Jurkat, Clone E6-1 (cell line): ENCODE measurements at regions not wholly inside any gene's neighbourhood (a gene's known extent, or its start where the extent isn't known, plus 50 kb on each side); places are given as distances from the start of the nearest gene placed in this dataset.

Experiments used
- DNase-seq: peaks from one replicate; pipeline ENCODE4 v3.0.0-alpha.2; 2011; ENCODE audit warnings: low read depth, low spot score
- H3K4me3 ChIP-seq: 2 replicates; pipeline ENCODE4 v1.5.1; 2011; ENCODE audit warnings: mild to moderate bottlenecking, low read length, control low read depth, moderate library complexity

DNA sequence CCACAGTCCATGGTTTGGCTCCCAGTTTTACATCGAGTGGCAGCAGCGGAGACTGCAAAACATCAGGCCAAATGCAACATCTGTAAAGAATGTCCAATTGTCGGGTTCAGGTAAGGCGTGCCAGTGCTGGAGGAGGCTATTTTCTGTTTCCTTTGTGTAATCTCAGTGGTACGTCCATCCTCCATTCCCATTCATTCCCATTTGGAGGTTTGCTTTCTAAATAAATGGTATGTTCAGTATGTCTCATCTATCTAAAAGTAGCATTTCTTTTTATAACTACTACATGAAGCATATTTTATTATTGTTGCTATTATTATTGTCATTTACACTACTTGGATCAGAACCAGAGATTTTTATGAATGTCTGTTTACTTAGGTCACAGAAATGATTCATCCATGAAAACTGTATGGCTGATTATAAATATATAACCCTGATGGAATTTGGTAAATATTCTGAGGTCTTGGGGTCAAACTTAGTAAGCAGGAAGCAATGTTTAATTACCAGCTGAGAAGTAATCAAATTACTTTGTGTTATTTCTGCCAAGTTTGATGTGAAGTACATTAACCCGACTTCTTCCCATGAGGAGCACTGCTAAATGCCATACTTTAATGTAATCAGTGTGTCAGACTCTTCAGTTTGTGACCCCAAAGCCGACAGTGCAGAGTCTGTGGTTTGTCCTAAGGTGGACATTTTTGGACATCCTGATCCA, 512.9 kb downstream of the UTRN start:
- DNase-seq = no peak
- no peak overlapping the region for H3K4me3 ChIP-seq

- H3K4me3 ChIP-seq = no peak overlapping the region
- DNase-seq = no peak
These were observed 519.2 kb downstream of the UTRN start for GRCh38 chr6:144804246-144804790.

- no peak for DNase-seq
- no peak overlapping the region for H3K4me3 ChIP-seq
These were observed 519.9 kb downstream of the UTRN start for GRCh38 chr6:144805049-144805448.

DNA sequence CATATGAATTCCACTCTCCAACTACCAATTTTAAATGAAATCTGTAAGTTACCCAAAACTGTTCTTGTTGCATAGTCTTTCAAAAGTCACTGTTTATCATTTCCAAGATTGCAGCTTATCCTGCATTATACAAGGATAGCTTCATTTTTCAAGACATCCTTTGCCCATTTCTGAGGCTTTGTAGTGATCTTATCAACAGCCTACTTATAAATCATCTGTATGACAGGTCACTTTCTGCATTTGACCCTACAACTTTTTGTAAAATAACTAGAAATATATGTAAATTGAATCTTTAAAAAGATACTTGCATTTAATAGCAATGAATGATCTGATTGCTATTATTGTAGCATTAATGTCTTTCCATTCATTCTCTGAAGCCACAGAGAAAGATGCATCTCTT, 521.1 kb downstream of the UTRN start:
- no peak for DNase-seq
- no peak overlapping the region for H3K4me3 ChIP-seq

- DNase-seq = no peak
- no peak overlapping the region for H3K4me3 ChIP-seq
These were observed 524.0 kb downstream of the UTRN start for GRCh38 chr6:144809120-144809519.

DNA sequence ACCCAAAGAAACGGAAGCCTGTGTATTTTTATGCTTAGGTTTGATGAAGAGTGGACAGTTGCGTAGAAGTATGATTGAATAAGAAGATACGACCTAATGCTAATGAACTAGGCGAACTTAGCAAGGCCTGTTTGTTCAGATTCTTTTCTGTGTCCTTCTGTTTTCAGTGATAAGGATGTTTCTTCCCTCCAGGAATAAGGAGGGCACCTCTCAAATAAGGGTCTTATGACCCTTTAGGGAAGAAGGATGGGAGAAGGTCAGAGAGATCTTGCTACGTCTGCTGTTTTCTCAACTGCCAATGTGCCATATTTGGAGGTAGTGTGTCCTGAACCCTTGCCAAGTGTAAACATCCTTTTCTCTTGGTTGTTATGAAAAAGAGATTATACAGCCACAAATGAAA, 524.8 kb downstream of the UTRN start:
- DNase-seq = no peak
- H3K4me3 ChIP-seq = no peak overlapping the region

- no peak for DNase-seq
- H3K4me3 ChIP-seq = no peak overlapping the region
These were observed 526.0 kb downstream of the UTRN start for GRCh38 chr6:144811140-144811539.

DNA sequence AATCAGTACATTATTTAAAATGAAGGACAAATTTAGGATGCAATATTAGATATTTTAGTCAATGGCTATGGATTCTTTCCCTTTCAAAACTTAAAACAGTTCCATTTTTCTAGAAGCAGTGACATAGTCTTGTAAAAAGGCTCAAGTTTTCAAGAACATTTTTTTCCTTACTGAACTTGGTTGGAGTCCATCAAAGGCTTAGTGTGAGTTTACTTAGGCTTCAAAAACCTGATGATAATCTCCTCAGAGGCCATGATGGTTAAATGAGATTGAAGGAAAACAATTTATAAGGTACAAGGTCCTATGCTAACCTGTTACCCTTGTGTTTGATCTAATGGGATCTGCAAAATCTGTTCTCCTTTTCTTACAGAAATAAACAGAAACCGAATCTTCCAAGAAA, 531.8 kb downstream of the UTRN start:
- DNase-seq = no peak
- H3K4me3 ChIP-seq = no peak overlapping the region

DNA sequence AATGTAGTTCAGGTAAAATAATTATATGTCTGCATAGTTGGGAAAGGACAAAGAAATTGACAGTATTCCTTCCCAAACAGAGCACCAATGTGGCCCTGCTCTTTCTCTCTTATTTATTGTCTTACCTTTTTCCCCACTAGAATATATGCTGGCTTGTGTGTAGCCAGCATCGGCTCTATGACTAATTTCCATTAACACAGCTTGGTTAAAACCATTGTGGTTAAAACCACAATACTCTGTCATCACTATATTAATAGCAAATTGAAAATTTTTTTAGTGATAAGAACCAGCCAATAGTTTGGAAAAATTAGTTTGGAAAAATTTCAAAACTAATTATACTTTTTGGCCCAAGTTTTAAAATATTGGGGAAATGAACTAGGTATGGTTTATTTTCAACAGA, 535.1 kb downstream of the UTRN start:
- no peak for DNase-seq
- no peak overlapping the region for H3K4me3 ChIP-seq

GRCh38 chr6:144823131-144823530, 538.0 kb downstream of the UTRN start:
- DNase-seq = no peak
- H3K4me3 ChIP-seq = no peak overlapping the region

DNA sequence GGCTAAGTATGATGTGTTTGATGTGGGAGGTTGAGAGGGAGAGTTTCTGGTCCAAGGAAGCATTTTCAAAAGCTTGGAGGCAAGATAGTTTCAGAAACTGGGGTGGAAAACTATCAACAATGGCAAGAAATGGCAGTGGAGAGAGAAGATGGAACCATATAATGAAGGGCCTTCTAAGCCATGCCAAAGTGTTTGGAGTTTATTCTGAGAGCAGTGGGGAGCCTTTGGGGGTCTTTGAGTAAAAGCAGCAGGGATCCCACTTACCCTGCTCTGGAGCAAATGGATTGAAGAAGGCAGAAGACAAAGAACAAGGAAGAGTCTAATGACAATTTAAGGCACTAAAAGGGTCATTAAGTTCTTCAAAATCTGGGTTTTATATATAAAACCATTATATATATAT, 538.9 kb downstream of the UTRN start:
- no peak for DNase-seq
- H3K4me3 ChIP-seq = no peak overlapping the region

- DNase-seq = no peak
These were observed 549.4 kb downstream of the UTRN start for GRCh38 chr6:144834426-144835038.

GRCh38 chr6:144835322-144835973, 550.3 kb downstream of the UTRN start:
- no peak for DNase-seq
- no peak overlapping the region for H3K4me3 ChIP-seq

More at GRCh38 chr6:144834426-144835038, 549.4 kb downstream of the UTRN start:
- H3K4me3 ChIP-seq = no peak overlapping the region

- no peak for DNase-seq
- H3K4me3 ChIP-seq = no peak overlapping the region
These were observed 555.5 kb downstream of the UTRN start for GRCh38 chr6:144840619-144841018.

GRCh38 chr6:144843701-144844100, 558.6 kb downstream of the UTRN start:
- no peak overlapping the region for H3K4me3 ChIP-seq
- no peak for DNase-seq

GRCh38 chr6:144844596-144844995, 559.5 kb downstream of the UTRN start:
- DNase-seq = no peak
- H3K4me3 ChIP-seq = no peak overlapping the region

DNA sequence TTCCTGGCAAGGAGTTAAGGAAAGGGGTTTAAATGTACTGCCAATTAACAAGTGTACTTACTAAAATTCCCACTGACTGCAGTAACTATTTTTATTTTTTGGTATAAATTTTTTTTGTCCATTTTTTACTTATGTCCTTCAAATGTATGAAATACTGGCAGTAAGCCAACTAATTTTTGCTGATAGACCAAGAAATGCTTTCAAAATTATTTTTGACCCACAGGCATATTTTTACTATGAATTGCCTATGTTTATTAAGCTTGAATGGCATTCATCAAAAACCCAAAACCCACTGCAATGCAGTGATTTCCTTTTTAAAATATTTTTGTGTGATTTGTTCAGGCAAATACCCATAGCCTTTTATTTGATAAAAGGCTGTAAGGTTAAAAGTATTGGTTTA, 560.1 kb downstream of the UTRN start:
- no peak for DNase-seq
- no peak overlapping the region for H3K4me3 ChIP-seq

DNA sequence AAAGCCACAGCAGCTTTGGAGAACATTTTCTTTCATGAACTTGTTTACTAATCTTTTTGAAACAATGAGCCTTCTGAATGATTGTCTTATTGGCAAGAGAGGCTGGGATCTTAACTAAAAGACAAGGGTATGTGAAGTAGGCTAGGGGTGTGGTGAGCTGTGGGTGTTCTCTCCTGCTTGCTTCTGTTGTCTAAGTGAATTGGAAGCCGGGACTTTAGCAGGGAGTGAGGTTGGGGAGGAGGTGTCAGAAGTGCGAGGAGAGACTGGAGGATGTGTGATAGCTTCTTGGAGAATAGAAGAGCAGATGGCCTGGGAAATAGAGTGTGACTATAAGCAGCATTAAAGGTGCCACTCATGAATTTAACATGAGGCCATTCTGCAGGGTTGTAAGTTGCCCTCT, 562.8 kb downstream of the UTRN start:
- H3K4me3 ChIP-seq = no peak overlapping the region
- no peak for DNase-seq

DNA sequence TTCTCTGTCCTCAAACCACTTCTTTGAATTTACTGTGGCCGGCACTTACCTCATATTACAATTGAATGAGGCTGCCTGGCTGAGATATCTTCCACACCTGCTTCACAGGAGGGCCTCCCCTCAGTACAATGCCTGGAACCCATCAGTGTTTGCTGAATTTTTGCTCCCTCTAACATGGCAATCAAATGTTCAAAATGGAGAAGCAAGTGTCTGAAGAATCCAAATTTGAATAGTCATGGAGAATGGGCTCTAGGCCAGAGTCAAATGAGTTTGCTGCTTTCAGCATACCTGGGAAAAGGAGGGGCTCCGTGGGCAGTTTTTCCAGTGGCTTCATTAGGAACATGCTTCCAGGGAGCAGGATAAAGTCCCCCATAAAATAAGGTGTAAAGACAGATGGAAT, 564.8 kb downstream of the UTRN start:
- no peak overlapping the region for H3K4me3 ChIP-seq
- DNase-seq = no peak

- DNase-seq = no peak
- H3K4me3 ChIP-seq = no peak overlapping the region
These were observed 568.5 kb downstream of the UTRN start for GRCh38 chr6:144853603-144854002.
